NT2/D1 (cell line): ENCODE measurements at regions not wholly inside any gene's neighbourhood (a gene's known extent, or its start where the extent isn't known, plus 50 kb on each side); places are given as distances from the start of the nearest gene placed in this dataset.

ENCODE experiments used
- SUZ12 ChIP-seq: IDR thresholded peaks from 2 replicates; pipeline ENCODE4 v1.6.1; 2011; ENCODE audit not compliant: insufficient read length, insufficient read depth; ENCODE audit errors: extremely low read depth
- ZNF274 ChIP-seq: IDR thresholded peaks from 2 replicates; pipeline ENCODE4 v1.6.1; 2011; ENCODE audit warnings: mild to moderate bottlenecking, low read depth, low read length

DNA sequence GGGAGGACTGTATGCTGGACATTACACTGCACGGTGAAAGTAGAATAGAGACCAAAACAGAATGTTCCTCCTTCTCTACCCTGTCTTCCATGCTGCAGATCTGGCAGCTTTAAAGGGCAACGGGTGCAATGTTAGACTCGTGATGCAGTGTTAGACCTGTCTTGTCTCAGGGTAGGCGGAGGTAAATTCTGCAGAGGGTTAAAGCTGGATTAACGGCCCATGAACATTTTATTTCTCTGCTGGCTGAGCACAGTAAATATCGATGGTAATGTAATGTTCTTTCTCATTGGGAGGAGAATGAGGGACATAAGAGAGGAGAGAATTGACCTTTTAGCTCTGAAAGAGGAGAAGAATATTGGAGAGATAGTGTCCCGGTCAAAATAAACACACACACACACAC, 178.9 kb downstream of the NMUR2 start:
- TF ChIP-seq SUZ12 (no peak), ZNF274 (no peak)
